GM18867 (cell line): ENCODE measurements at regions not wholly inside any gene's neighbourhood (a gene's known extent, or its start where the extent isn't known, plus 50 kb on each side); places are given as distances from the start of the nearest gene placed in this dataset.

Source experiments
- ATAC-seq: cut with Tn5 transposase; IDR thresholded peaks from one replicate; pipeline ENCODE4 v1.9.1; 2021; ENCODE audit warnings: mild to moderate bottlenecking, moderate library complexity; ENCODE audit not compliant: unreplicated experiment

DNA sequence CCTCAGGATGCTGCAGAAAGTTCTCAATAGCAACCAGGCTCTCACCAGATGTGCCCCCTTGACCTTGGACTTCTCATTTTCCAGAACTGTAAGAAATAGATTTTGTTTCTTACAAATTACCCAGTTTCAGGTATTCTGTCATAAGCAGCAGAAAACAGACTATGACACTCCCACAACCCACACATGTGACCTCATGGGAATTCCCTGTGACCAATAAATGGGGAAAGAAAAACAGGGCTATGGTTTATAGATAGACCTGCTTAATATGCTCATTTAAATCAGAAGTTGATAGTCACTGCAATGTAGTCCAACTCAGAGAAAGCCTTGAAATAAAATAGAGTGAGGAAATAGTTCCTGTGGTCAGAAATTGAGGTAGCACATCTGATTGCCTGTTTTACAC is 380.9 kb upstream of the PTBP2 start:
- ATAC-seq, result no peak

DNA sequence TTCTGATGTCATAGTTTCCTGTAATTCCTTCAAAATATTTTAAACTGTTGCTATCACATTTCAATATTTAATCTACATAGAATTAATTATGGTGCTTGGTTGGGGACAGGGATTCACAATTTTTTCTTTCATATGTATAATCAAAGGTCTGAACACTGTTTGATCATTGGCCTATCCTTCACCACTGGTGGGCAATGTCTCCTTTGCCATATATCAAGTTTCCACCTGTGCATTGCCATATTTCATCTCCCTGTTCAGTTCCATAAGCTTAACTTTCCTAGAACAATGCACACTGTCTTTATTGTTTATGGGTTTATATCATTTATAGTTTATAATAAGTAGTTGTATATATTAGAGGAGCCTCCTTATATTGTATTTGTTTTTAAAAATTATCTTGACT is 374.9 kb upstream of the PTBP2 start:
- no peak for ATAC-seq

DNA sequence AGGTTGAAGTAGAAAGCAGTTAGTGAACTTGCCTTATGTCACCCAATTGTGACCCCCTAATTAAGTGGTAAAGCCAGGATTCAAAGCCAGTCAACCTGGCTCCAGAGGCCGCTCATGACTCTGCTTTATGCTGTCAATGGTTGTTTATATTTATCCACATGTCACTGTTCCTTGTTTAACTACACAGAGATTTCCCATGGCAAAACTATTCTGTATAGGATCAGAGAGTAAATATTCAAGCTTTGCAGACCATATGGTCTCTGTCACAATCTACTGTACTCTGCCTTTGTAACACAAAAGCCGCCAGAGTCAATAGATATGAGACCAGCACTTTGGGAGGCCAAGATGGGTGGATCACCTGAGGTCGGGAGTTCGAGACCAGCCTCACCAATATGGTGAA is 371.7 kb upstream of the PTBP2 start:
- no peak for ATAC-seq

DNA sequence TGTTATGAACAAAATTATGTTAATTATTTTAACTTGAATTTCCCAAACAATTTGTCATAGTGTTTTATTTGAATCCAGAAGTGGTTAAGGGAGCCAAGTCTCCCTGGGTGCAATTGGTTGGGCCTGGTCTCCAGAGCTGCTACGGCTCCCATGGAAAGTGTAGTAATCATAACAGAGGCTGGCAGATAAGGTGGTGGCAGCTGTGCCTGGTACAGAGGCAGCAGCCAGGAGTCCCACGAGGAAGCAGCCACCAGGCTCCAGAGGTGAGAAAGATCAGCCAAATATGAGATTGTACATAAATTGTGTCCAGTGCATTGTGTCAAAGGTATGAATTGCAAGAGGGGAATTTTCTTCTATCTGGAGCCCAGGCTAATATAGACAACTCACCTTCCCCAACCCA is 368.9 kb upstream of the PTBP2 start:
- ATAC-seq, result no peak

DNA sequence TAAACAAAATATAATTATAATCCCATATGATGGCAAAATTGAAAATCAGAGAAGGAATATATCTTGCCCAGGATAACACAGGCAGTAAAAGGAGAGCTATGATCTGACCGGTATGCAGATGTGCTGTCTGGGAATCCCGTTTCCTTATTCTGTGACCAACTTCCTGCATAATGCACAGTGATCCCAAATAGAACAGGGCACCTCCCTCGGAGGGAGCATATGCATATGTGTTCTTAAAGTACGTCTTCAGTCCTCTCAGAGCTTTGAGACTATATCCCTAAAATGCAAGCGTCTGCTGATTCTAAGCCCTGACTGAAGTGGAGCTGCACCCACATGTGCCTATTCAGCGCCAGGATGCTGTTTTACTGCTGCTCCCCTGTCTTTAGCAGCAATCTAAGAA is 366.1 kb upstream of the PTBP2 start:
- no peak for ATAC-seq

DNA sequence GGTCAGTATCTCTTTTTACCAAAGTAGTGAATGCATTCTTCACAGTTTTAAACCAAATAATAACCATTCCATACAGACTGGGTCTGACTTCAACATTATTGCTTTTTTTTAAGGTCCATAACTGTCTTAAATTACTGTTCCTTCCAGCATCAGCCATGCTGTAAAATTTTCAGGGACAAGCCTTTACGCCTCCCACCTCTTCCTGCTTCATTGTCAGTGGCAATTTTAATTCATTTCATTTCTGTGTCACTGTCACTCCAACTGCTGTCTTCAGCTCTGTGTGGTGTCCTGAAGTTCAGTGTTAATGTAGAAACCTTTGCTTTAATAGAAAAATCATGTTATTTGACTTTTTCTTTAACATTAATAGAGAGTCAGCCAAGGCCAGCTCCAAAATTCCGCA is 365.6 kb upstream of the PTBP2 start:
- no peak for ATAC-seq

DNA sequence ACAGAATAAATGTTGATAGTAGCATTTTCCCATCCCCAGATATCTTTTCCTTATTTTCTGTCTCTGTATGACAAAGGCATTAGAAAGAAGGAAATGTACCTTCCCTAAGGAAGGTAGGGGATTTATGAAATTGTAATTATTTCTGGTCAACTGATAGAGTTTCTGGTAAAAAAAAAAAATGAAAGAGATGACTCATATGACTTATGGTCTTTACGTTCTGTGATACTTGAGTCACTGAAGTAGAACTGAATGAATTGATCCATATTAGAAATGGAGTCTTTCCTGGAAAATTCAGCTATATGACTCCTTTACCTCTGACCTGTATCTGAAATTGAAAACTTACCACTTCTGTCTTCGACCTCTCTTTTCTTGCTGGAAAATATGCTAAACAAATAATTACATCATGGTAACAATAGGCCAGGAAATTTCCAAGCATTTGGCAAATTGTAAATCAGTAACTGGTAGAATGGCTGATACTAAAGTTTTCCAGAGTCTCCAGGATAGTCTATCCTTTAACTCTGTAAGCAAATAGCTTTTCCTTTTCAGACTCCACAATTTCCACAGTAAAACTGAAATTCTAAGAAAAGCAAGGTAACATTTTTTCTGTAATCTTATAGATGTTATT is 364.3 kb upstream of the PTBP2 start:
- no peak for ATAC-seq

DNA sequence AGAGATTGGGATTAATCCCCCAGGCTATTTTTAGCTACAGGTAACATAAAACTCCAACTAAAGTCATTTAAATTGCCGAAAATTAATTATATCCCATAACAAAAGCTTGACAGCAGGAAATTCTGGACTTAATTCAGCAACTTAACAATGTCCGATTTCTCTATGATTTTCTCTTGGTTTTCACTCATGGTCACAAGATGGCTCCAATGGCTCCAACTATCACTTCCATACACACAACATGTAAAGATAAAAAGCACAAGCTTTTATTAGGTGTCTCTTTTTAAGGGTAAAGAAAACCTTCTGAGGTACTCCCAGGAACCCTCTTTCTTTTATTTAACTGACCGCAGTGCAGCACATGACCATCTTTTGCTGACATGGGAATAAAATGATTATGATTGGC is 363.5 kb upstream of the PTBP2 start:
- ATAC-seq, result no peak

DNA sequence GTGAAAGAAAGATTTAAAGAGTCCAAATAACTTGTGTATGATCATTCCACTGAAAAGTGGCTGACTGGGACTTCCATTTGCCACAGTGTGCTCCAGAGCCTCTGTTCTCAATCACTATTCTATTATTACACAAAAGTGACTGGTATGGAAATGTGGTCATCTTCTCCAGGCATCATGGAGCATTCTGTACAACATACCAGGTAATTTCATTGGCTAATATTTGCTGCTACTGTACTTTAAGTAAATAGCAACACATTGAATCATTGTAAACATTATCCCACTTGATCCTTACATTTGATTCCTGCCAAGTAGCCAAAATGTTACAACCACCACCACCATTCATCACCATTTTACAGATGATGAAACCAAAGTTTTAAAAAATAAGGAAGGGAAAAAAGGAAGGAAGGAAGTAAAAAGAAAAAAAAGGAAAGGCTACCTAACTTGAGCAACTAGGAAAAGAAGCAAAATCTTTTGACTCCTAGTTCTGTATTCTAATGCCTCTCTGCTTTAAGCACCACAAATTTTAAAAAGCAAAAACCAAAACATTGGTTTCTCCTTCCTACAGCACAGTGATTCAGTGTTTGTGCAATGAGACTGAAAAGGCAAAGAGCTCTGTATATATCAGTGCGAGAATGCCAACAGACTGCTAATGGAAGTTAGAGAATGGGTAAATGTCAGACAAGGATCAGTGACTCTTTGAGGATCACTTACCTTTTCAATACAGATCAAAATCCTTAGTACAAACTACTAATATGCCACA is 361.4 kb upstream of the PTBP2 start:
- ATAC-seq, result no peak

DNA sequence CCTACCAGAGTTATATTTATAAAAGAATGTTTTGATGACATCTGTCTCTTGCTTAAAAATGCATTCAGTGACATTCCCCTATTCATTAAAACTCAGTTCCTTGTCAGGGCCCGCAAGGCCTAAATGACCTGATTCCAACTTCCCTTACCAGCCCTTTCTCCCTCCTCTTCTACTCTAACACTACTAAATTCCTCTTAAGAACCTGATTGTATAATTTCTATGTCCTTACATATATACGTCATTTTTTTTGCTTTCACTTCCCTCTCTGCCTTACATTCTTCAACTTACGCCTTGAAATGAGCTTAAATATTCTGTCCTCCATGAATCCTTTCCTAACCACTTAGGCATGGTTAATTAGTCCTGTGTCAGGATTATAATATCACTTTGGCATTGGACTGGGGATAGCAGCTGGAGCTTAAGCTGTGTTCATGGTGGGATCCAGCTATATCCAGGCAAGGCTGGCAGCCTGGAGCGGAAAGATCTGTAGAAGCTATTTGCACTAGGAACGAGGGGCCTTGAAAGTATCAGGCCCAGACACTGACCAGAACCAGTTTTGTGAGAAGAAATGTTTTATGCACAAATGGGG is 360.2 kb upstream of the PTBP2 start:
- no peak for ATAC-seq

DNA sequence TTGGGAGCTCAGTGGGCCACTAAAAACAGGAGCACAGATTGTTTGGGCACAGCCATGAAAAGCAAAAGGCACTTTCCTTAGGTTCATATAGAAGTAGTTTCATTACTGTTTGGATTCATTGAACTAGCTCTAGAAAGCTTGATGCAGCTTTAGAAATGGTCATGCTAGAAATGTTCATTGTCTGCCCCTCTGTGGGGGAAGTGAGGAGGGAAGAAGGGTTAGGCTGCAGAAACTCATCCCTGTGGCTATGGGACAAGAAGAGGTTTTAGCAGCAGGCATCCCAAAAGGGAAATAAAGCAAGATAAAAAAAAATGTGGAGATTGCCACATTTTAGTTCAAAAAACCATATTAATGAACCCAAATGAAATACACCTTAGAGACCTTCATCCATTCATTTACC is 359.6 kb upstream of the PTBP2 start:
- no peak for ATAC-seq

DNA sequence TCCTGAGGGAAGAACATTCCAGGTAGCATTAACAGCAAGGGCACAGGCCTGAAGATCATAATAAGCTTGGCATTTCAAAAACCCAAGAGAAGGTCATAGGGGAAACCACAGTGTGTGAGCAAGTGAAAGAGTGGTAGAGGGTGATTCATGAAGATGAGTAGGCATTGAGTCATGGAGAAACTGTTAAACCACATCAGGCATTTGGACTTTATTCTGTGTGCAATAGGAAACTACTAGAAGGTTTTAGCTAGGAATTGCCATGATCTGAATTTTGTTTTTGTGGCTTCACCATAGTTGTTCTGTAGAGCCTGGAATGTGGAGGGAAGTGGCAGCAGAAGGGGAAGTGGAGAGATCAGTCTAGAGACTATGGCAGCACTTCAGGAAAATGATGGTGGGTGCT is 359.0 kb upstream of the PTBP2 start:
- peak; percentile 73 for ATAC-seq

DNA sequence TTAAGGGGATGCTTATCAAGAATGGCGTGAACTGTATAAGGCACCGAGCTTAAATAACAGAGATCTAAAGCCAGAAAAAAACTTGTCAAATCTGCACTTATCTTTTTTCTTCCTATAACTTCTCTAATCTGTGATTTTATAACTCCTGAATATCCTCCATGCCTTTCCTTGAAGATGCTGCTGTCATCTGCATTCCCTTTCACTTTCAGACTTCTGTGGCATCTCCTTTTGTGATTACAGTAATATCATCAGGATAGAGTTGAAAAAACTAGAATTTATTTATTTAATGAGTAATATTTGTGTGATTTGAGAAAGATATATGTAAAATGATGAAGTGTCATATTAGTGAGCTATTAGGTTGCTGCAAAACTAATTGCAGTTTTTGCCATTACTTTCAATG is 357.8 kb upstream of the PTBP2 start:
- no peak for ATAC-seq

DNA sequence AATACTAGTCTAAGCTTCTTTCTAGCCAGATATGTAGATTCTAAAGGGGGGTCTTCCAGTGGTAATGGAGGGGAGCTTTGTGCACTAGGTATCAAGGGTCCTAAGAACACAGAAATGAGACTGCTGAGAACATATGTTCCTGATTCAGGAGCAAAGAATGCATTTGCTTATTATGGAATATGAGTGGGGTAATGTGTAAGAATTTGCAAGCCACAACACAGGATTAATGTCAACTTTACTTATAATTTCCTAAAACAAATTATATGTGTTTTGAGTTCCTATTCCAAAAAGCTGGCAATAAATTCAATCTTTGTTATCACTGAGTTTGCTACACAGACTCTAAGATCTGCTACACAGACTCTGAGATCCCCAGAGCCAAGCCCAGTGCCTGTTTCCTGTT is 357.0 kb upstream of the PTBP2 start:
- no peak for ATAC-seq

DNA sequence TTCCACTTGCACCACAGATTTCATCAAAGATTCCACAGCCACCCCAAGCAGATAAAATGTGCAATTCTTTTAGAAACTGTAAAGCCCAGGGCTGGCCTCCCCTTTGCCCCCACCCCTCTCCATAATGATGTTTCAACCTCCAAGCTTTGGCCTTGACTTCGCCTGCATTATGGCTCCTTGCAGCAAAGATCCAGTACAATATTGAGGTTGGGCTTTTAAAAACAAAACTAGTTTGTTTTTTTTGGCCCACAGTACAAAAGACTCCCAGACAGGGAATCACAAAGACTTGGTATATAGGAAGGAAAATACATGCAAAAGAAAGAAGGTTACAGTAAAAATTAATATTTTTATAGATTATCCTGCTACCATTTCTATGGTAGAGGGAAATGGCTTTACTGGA is 356.5 kb upstream of the PTBP2 start:
- ATAC-seq, result no peak

DNA sequence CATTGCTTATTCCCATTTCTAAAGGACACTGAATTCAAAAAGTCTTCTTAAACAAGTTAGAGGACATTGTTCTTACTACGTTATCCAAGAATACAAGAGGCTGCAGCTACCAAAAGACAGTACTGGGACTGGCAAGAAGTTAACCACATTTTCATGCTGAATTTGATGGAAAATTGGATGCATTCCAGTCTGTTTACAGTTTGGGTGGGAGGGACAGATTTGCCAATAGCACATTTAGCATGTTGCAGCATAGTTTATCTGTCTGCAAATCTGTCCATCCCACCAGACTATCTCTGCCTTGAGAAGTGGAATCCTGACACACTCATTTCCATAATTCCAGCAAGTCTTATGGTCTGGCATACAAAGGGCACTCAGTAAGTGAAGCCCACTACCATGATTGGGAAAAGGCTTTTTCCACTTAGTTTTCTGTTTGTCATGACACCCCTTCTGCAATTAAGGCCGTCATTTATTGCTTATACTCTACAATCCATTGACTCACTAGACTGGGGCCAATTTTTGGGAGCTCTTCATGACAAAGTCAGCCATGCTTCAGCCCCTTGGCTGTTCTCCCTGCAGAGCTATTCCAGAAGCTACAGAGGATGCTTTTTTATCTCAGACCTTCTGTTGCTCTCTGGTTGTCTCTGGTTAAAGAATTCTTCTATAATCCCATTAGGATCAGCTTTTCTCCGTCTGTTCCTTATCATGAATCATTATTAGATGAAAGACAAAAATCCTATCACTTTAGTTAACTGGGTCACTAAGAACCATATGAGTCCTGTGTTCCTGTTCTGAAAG is 355.8 kb upstream of the PTBP2 start:
- no peak for ATAC-seq

DNA sequence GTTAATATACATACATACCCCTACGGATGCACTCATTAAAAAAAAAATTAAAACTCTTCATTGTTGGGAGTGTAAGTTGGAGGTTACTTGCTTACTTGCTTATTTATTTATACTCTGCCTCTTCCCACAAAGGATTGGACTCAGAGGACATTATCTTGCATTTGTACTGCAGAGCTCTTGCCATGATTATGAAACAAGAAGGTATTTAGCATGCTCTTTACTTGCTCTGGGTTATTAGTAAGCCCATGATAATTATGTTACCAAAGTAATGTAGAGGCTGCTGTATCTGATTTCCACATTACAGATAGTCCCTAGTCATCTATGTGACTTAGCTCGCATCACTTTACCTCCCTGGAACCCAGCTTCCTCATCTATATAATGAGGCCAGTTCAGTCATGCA is 355.1 kb upstream of the PTBP2 start:
- no peak for ATAC-seq

DNA sequence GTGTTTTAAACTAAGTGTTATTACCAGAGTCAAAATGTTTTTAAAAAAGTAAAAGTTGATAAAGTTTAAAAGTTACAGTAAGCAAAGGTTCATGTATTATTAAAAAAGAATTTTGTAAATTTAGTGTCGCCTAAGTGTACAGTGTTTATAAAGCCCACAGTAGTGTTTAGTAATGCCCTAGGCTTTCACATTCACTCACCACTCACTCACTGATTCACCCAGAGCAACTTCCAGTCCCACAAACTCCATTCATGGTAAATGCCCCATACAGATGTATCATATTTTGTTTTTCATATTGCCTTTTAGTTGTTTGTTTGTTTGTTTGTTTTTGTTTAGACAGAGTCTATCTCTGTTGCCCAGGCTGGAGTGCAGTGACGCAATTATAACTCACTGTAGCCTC is 353.8 kb upstream of the PTBP2 start:
- no peak for ATAC-seq

DNA sequence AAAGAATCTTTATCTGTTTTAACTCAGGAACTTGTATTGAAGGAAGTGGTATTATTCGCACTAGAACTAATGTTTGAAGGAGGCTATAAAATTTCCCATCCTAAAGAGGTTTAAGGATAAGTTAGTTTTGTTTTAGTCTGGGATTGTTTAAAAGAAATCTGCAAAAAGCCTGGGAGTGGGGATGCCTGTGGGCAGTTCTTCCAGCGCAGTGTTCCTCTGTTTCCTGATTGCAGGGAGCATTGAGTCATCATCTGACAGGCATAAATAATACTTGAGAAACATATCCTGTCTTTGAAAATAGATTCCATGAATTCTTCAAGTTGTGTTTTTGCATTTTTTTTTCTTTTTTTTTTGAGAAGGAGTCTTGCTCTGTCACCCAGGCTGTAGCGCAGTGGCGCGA is 350.8 kb upstream of the PTBP2 start:
- no peak for ATAC-seq

DNA sequence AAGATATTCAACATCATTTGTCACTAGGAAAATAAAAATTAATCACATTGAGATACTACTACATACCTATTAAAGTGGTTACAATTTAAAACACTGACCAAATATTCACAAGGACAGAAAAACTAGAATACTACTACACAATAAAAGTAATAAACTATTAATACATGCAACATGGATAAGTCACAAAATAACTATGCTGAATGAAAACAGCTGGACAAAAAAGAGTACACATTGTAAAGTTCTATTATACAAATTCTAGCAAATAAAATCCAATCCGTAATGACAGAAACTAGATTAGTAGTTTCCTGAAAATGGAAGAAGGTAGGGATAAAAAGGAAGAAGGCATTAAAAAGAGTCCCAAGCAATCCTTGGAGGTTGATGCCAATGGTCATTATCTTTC is 348.7 kb upstream of the PTBP2 start:
- no peak for ATAC-seq

DNA sequence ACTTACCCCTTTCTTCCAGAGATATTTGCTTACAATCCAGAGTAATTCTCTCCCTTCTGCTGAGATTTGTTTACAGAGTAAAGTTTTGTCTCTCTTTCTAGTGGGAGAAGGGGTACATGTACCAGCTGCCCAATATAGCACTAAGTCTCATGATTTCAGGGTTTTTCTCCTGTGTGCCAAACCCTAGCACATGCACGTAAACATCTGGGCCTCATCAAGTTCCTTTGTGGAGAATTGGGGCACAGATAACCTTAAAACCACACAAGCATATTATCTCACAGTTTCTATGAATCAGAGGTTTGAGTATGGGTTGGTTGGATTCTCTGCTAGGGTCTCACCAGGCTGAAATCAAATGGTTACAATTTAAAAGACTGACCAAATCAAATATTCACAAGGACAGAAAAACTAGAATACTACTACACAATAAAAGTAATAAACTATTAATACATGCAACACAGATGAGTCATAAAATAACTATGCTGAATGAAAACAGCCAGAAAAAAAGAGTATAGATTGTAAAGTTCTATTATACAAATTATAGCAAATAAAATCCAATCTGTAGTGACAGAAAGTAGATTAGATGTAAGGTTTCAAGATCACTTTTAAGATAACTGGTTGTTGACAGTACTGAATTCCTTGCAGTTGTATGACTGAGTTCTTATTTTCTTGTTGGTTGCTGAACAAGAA is 347.4 kb upstream of the PTBP2 start:
- no peak for ATAC-seq
